Psoas muscle (tissue), 7 donors: ENCODE measurements at regions not wholly inside any gene's neighbourhood (a gene's known extent, or its start where the extent isn't known, plus 50 kb on each side); places are given as distances from the start of the nearest gene placed in this dataset.
"Not testable (repeated sequence)": the region's sequence is repeated elsewhere in the genome, so short reads cannot be mapped to it uniquely, and the experiment has no call there.

ENCODE experiments used
- ATAC-seq, 4 donors: fragments of 200-7000 bp; cut with Tn5 transposase; one replicate each; pipeline ENCODE4 v1.9.1; 2020; ENCODE audit warnings: moderate library complexity in 3 of 4, mild to moderate bottlenecking in 2 of 4
- DNase-seq, 2 donors: peaks; one replicate each; pipeline ENCODE4 v3.0.0-alpha.2; 2020
- H3K27ac ChIP-seq: fragments of 200-600 bp; one replicate; pipeline ENCODE4 v1.8.0; 2022
- H3K27me3 ChIP-seq, 3 donors: fragments of 200-600 bp in 1 of 3; one replicate each; pipeline versions ENCODE4 v1.6.1 to v1.8.0; 2013 to 2022; ENCODE audit warnings: low read length in 2 of 3, mild to moderate bottlenecking in 2 of 3, moderate library complexity in 1 of 3; ENCODE audit not compliant: insufficient read depth in 3 of 3
- H3K36me3 ChIP-seq, 2 donors: fragments of 200-600 bp in 1 of 2; one replicate each; pipeline versions ENCODE4 v1.6.1 to v1.8.0; 2013 to 2022; ENCODE audit warnings: low read depth in 1 of 2, mild to moderate bottlenecking in 1 of 2, moderate library complexity in 1 of 2; ENCODE audit not compliant: insufficient read depth in 1 of 2
- H3K4me1 ChIP-seq: fragments of 200-600 bp; one replicate; pipeline ENCODE4 v1.8.0; 2022
- H3K4me3 ChIP-seq: fragments of 200-600 bp; one replicate; pipeline ENCODE4 v1.8.0; 2022; ENCODE audit warnings: mild to moderate bottlenecking
- H3K9me3 ChIP-seq: fragments of 200-600 bp; one replicate; pipeline ENCODE4 v1.8.0; 2022
- WGBS, 3 donors: extraction: QIAGEN DNeasy Blood & Tissue Kit; methylation state at CpG; one replicate each; pipeline versions ENCODE4 v1.1.6 to v1.1.7; 2013; 5-methylcytosine and 5-hydroxymethylcytosine counted together
- intact Hi-C, 2 donors: fragments of 100-400 bp; cut with DNase I; formaldehyde crosslinking; loops; one replicate each; pipeline versions ENCODE4 v1.11.0 to v1.14.2; 2022
- TF ChIP-seq, protein P1 (sequence below): fragments of 200-600 bp; IDR thresholded peaks from one replicate; pipeline ENCODE4 v1.8.0; 2022; ENCODE audit warnings: antibody characterized with exemption
- donor health status: healthy with polysubstance abuse.
- donor health status: DM: no; HTN: no; CAD: no; lungs with moderate emphysema.
- donor health status: Bipolar disorder and iron deficiency.
- donor health status: healthy.
- donor health status: DM: yes; HTN: yes; CAD: no.
- donor health status: DM: no; HTN: no; CAD: no.
- donor health status: DM: yes; HTN: yes; CAD: no.

DNA sequence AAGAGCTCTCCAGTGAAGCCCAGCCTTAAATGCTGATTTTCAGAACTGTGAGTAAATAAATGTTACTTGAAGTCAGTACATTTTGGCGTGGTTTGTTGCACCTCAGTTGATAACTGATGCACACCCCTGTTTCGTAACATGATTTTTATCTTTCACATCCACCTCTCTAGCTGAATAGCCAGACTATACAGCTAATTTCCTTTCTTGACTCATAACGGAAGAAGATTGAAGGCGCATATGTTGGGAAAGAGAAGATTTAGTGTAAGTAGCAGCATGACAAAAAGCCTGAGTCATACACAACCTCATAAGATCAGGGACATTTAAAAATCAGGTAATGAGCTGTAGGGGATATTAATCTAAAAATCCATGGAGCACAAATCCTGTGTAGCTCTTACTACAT, 716.2 kb upstream of the ZP4 start:
- ATAC-seq: no peak
- Histone ChIP-seq H3K27ac (no peak overlapping the region), H3K36me3 (no peaks in the 10 kb centered on the region), H3K4me1 (no peaks in the 10 kb centered on the region), H3K27me3 (no peaks in the 10 kb centered on the region), H3K4me3 (no peak overlapping the region), H3K9me3 (no peaks in the 10 kb centered on the region)
- WGBS, 3 donors: 70 to 79% (median 78%) methylated on average over 4 of the region's 4 CpGs
- DNase-seq: no peak
- TF ChIP-seq, protein P1, sequence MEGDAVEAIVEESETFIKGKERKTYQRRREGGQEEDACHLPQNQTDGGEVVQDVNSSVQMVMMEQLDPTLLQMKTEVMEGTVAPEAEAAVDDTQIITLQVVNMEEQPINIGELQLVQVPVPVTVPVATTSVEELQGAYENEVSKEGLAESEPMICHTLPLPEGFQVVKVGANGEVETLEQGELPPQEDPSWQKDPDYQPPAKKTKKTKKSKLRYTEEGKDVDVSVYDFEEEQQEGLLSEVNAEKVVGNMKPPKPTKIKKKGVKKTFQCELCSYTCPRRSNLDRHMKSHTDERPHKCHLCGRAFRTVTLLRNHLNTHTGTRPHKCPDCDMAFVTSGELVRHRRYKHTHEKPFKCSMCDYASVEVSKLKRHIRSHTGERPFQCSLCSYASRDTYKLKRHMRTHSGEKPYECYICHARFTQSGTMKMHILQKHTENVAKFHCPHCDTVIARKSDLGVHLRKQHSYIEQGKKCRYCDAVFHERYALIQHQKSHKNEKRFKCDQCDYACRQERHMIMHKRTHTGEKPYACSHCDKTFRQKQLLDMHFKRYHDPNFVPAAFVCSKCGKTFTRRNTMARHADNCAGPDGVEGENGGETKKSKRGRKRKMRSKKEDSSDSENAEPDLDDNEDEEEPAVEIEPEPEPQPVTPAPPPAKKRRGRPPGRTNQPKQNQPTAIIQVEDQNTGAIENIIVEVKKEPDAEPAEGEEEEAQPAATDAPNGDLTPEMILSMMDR: no peak
- intact Hi-C loops: no loop called here

DNA sequence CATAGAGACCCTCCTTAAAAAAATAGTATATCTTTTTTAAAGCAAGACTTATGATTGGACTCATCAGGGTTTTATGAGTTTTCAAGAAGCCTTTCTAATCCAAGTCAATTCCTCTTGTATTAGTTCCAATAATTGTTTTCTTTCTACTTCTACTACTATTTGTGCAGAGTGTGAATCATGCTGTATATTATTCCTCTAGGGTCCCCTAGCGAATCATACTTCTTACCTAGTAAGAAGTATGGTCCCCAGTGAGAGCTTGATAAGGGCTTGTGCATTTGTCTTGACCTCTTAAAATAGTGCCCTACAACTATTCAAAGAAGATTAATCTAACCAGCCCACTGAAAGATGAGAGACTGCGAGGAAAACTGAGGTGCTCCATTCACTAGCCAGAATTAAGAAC, 715.7 kb upstream of the ZP4 start:
- Histone ChIP-seq H3K27ac (no peak overlapping the region), H3K4me3 (no peak overlapping the region), H3K4me1 (no peaks in the 10 kb centered on the region), H3K27me3 (no peaks in the 10 kb centered on the region), H3K9me3 (no peaks in the 10 kb centered on the region), H3K36me3 (no peaks in the 10 kb centered on the region)
- ATAC-seq (no peak), DNase-seq (no peak)
- TF ChIP-seq, protein P1: no peak
- 85 to 89% (median 89%) methylated on average over 2 of the region's 2 CpGs for WGBS, 3 donors
- intact Hi-C loops: no loop called here

DNA sequence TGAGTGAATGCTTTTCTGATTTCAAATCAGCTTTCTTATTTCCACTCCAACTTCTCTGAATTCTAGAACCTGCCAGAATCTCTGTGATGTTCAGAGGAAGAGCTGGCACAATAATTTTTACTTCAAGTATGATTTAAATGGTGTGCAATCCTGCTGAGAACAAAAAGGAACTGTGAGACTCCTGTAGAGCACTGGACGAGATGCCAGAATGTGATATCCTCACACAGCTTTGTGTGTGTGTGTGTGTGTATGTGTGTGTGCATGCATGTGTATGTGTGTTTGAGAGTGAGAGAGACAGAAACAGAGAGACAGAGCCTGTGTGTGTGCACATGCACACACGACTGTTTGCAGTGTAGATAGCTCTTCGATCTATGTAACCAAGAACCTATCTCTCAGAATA, 713.6 kb upstream of the ZP4 start:
- Histone ChIP-seq H3K4me3 (no peak overlapping the region), H3K27me3 (no peaks in the 10 kb centered on the region), H3K36me3 (no peaks in the 10 kb centered on the region), H3K27ac (no peak overlapping the region), H3K4me1 (no peaks in the 10 kb centered on the region), H3K9me3 (no peaks in the 10 kb centered on the region)
- intact Hi-C loops: no loop called here
- TF ChIP-seq, protein P1: no peak
- ATAC-seq (no peak), DNase-seq (no peak)
- 68 to 76% (median 70%) methylated on average over 3 of the region's 3 CpGs for WGBS, 3 donors

DNA sequence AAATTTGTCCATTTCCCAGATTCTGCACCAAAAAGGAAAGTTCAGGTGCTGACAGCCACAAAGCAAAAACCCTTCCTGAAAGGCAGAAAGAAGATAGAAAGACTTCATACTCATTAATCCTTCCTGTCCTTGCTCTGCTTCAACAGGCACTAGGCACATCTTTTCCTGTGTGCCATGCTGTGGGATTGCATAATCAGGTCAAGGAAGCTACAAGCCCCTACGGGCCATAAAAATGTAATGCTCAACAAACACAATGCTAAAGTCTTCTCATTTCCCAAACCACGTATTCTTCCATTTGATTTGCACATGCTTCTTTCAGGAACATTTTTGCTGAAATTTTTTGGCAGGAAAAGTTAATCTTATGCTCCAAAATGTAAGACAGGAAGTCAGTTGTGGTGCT, 710.9 kb upstream of the ZP4 start:
- not testable (repeated sequence) for ATAC-seq, DNase-seq

DNA sequence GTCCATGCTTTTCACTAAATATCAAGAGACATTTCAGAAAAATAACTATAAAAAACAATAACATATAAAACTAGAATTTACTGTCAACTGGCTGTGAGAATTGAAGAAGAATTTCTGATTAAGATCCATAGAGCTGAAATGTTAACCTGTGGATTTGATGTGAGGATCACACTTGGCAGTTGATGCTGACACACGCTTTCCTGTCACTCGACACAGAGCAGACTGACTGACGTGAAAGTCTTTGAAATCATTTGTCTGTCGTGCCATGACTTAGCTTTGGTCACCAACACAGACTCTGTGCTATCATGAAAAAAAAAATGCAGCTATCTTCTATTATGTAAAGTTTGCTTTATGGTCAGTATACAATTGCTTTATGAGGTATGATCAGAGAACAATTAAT, 706.0 kb upstream of the ZP4 start:
- no peaks in the 10 kb centered on the region for H3K9me3 ChIP-seq
- WGBS, 3 donors: 79 to 88% (median 84%) methylated on average over 4 of the region's 4 CpGs
- TF ChIP-seq, protein P1: no peak
- no peaks in the 10 kb centered on the region for H3K27me3 ChIP-seq
- H3K4me1 ChIP-seq: no peaks in the 10 kb centered on the region
- intact Hi-C loops: no loop called here
- H3K27ac ChIP-seq: no peak overlapping the region
- no peak overlapping the region for H3K4me3 ChIP-seq
- DNase-seq (no peak), ATAC-seq (no peak)
- H3K36me3 ChIP-seq: no peaks in the 10 kb centered on the region

More for the DNA sequence above, 710.9 kb upstream of the ZP4 start:
- H3K9me3 ChIP-seq, H3K4me3 ChIP-seq, intact Hi-C loops, H3K4me1 ChIP-seq, H3K27ac ChIP-seq, H3K36me3 ChIP-seq, H3K27me3 ChIP-seq: not testable (repeated sequence)
- 14 to 19% (median 17%) methylated on average over 2 of the region's 2 CpGs for WGBS, 3 donors
